Thymus (tissue), 11 donors: ENCODE measurements at regions not wholly inside any gene's neighbourhood (a gene's known extent, or its start where the extent isn't known, plus 50 kb on each side); places are given as distances from the start of the nearest gene placed in this dataset.

Experiments
- DNase-seq, 9 donors: peaks; one replicate each; pipeline ENCODE4 v3.0.0-alpha.2; 2013; ENCODE audit warnings: low spot score in 9 of 9, low read depth in 6 of 9, missing footprints in 1 of 9
- H3K27ac ChIP-seq, 2 donors: one replicate each; pipeline ENCODE4 v1.5.1; 2013; ENCODE audit warnings: control low read depth in 1 of 2, low read depth in 1 of 2, low read length in 1 of 2, mild to moderate bottlenecking in 1 of 2, moderate library complexity in 1 of 2
- H3K27me3 ChIP-seq, 2 donors: one replicate each; pipeline ENCODE4 v1.5.1; 2013; ENCODE audit warnings: low read length in 1 of 2; ENCODE audit not compliant: control insufficient read depth in 2 of 2, insufficient read depth in 1 of 2
- H3K36me3 ChIP-seq, 2 donors: one replicate each; pipeline ENCODE4 v1.5.1; 2013; ENCODE audit warnings: low read length in 1 of 2, mild to moderate bottlenecking in 1 of 2, moderate library complexity in 1 of 2; ENCODE audit not compliant: control insufficient read depth in 2 of 2, insufficient read depth in 2 of 2
- H3K4me1 ChIP-seq, 2 donors: one replicate each; pipeline ENCODE4 v1.5.1; 2013; ENCODE audit warnings: low read length in 2 of 2; ENCODE audit not compliant: control insufficient read depth in 2 of 2, insufficient read depth in 2 of 2
- H3K4me3 ChIP-seq, 2 donors: one replicate each; pipeline ENCODE4 v1.5.1; 2013; ENCODE audit warnings: low read length in 2 of 2, control low read depth in 1 of 2, mild to moderate bottlenecking in 1 of 2
- H3K9me3 ChIP-seq, 2 donors: one replicate each; pipeline ENCODE4 v1.5.1; 2013; ENCODE audit warnings: low read length in 1 of 2, mild to moderate bottlenecking in 1 of 2; ENCODE audit not compliant: control insufficient read depth in 2 of 2, insufficient read depth in 1 of 2
- WGBS: extraction: QIAGEN DNeasy Blood & Tissue Kit; methylation state at CpG from one replicate; pipeline ENCODE4 v1.1.7; 2013; 5-methylcytosine and 5-hydroxymethylcytosine counted together
- donor health status: healthy.

DNA sequence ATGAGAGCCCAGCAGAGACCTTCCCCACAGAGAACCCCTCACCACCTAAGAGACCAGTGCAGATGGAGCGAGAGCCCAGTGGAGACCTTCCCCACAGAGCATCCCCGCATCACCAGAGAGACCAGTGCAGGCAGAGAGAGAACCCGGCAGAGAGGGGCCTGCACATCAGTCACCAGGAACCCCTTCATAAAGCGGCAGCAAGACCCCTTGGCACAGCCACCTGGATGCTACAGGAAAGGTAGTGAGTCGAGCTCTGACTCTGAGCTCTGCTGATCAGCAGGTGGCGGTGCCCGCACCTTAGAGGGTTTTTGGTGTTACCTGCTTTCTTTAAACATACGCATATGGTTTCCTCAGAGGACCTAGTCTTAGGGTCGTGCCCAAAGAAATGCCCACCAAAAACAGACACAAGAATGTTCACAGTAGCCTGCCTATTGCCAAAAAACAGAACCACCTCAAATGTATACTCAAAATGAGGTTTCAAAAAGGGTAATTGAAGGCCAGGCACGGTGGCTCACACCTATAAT is 678.7 kb downstream of the BRD1 start:
- H3K4me1 ChIP-seq = no peaks in the 10 kb centered on the region
- 71% methylated on average over 10 of the region's 10 CpGs for WGBS
- no peaks in the 10 kb centered on the region for H3K9me3 ChIP-seq
- no peaks in the 10 kb centered on the region for H3K27me3 ChIP-seq
- no peak for DNase-seq
- H3K27ac ChIP-seq = no peak overlapping the region
- H3K36me3 ChIP-seq = no peaks in the 10 kb centered on the region
- no peak overlapping the region for H3K4me3 ChIP-seq

DNA sequence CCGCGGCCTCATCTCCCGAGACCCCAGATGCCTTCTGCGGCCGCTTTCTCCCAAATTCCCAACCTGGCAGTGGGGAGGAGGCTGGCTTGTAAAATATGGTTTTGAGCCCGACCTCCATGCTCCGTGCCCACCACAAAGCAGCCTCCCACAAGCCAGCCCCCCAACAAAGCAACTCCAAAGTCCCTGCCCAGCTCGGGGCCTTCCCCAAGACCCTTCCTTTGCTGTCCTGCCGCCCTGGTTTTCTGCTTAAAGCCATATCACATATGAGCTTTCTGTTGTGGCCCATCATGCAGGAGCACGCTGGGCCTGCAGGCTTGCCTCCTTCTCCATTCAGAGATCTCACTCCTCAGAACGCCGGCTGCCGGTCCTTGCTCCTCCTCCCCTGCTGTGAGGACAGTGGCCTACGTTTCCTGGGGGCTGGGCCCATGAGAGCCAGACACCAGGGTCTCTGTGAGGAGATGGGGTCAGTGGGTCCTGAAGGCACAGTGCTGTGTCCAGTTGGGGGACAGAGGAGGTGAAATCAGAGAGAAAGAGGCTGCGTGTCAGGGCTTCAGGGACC is 680.0 kb downstream of the BRD1 start:
- H3K4me1 ChIP-seq = no peaks in the 10 kb centered on the region
- no peak for DNase-seq
- no peak overlapping the region for H3K27ac ChIP-seq
- peaks cover 0 to 2% of the 10 kb centered on the region in 2 donors for H3K27me3 ChIP-seq
- no peak overlapping the region for H3K4me3 ChIP-seq
- WGBS = 87% methylated on average over 15 of the region's 15 CpGs
- no peaks in the 10 kb centered on the region for H3K9me3 ChIP-seq
- no peaks in the 10 kb centered on the region for H3K36me3 ChIP-seq

DNA sequence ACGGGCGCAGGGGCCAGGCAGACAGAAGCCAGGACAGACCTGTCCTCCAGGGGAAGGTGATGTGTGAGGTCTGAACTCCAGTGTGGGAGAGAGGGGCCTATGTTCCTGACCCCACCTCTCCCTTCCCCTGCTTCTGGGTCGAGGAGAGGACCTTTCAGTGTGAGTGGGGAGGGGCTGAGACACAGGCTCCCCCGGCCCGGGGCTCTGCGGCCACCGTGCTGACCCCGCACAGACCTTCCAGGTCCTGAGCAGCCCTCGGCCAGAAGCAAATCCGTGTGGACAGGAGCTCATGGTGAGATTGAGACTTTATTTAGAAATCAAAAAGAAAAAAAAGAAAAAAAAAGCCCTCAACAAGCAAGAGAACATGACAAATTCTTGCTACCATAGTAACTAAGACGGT is 680.5 kb downstream of the BRD1 start:
- Histone ChIP-seq H3K36me3 (no peaks in the 10 kb centered on the region), H3K27ac (no peak overlapping the region)
- WGBS = 81% methylated on average over 11 of the region's 11 CpGs

DNA sequence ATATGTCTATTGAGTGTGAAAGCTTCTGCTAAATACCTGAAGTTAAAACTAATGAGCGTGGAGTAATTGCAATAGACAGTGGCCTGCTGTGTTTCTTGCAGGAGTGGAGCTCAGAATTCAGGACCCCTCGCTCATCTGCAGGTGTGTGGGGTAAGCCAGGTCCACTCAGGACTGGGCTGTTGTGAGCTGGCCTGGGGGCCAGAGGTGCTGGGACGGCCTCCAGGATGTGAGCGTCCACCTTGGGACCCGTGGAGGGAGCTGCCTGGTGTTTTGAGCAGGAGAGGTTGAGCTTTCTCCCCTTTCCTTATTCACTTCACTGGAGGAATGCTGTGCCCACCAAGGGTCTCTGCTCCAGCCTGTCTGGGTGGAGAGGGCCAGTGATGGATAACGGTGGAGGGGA is 681.2 kb downstream of the BRD1 start:
- DNase-seq = no peak
- 75% methylated on average over 6 of the region's 6 CpGs for WGBS
- Histone ChIP-seq H3K4me3 (no peak overlapping the region), H3K9me3 (no peaks in the 10 kb centered on the region), H3K36me3 (no peaks in the 10 kb centered on the region), H3K27ac (no peak overlapping the region), H3K27me3 (peaks cover 0 to 2% of the 10 kb centered on the region in 2 donors), H3K4me1 (no peaks in the 10 kb centered on the region)

More for the DNA sequence above, 680.5 kb downstream of the BRD1 start:
- H3K27me3 ChIP-seq = peaks cover 0 to 2% of the 10 kb centered on the region in 2 donors
- no peak for DNase-seq
- no peaks in the 10 kb centered on the region for H3K4me1 ChIP-seq
- H3K4me3 ChIP-seq = no peak overlapping the region
- no peaks in the 10 kb centered on the region for H3K9me3 ChIP-seq

DNA sequence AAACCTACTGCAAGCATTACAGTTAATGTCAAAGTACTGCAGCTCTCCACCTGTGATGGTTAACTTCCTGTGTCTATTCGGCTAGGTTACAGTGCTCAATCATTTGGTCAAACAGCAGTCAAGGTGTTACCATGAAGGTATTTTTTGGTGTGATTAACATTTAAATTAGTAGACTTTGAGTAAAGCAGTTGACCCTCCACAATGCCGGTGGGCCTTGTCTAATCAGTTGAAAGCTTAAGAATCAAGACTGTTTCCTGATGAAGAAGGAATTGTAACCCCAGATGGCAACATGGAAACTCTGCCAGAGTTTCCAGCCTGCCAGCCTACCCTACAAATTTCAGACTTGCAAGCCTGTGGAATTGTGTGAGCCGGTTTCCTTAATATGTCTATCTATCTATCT is 683.9 kb downstream of the BRD1 start:
- H3K27ac ChIP-seq = no peak overlapping the region
- no peaks in the 10 kb centered on the region for H3K9me3 ChIP-seq
- H3K4me1 ChIP-seq = no peaks in the 10 kb centered on the region
- H3K4me3 ChIP-seq = no peak overlapping the region
- 98% methylated on average over 3 of the region's 3 CpGs for WGBS
- H3K27me3 ChIP-seq = peaks cover 0 to 2% of the 10 kb centered on the region in 2 donors
- no peaks in the 10 kb centered on the region for H3K36me3 ChIP-seq
- DNase-seq = no peak

DNA sequence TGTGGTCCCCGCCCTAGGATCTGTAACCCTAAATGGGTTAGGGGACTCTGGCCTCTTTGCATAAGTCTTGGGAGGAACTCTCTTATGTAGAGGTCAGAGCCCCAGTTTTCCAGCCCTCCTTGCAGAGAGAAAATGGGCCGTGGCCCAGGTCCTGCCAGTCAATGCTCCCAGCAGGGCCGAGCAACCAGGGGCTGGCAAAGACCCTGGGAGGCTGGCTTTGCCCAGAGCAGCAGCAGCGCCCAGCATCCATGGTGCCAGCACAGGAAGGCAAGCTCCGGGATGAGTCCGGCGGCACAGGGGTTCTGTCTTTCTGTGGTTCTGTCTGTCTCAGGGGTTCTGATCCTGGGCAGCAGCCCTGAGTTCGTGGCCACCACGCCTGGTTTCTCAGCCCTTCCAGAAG is 684.8 kb downstream of the BRD1 start:
- Histone ChIP-seq H3K27me3 (peaks cover 0 to 2% of the 10 kb centered on the region in 2 donors), H3K27ac (no peak overlapping the region), H3K4me1 (no peaks in the 10 kb centered on the region), H3K9me3 (no peaks in the 10 kb centered on the region), H3K36me3 (no peaks in the 10 kb centered on the region), H3K4me3 (no peak overlapping the region)
- no peak for DNase-seq
- WGBS = 93% methylated on average over 9 of the region's 9 CpGs

DNA sequence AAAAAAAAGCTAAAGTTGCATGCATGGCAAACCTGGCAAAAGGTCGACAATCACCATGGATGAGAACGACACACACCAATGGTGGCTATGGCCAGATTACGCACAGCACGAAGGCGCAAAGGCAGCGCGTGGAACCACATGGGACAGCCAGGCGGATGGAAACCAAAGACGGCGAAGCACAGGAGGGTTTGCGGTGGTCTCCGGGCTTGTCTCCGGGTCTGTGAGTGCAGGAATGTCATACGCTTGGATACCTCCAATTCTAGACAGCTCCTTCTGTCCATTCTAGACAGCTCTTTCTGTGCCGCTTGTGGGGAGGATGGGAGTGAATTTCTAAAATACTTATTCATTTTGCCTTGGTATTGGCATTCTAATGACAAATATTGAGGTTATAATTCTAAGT is 685.4 kb downstream of the BRD1 start:
- DNase-seq = no peak
- Histone ChIP-seq H3K9me3 (no peaks in the 10 kb centered on the region), H3K36me3 (no peaks in the 10 kb centered on the region), H3K27me3 (peaks cover 0 to 2% of the 10 kb centered on the region in 2 donors), H3K4me3 (no peak overlapping the region), H3K27ac (no peak overlapping the region), H3K4me1 (no peaks in the 10 kb centered on the region)
- 89% methylated on average over 15 of the region's 15 CpGs for WGBS

DNA sequence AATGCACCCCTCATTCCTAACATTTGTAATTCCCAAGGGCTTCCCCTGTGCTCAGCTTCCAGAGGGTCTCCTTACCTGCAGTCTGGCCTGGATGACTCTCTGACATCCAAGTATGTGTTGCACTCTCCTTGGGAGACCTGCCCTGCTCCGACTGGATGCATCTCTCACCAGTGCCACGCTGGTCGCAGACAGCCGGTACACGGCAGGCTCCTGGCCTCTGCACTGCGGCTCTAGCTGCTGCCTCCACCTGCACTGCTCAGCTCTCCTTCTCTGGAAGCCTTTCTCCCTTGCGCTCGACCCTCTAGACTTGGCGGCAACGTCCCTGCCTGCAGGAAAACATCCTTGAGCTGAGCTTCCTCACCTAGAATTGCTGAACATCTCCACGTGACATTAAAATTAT is 685.9 kb downstream of the BRD1 start:
- Histone ChIP-seq H3K36me3 (no peaks in the 10 kb centered on the region), H3K4me1 (no peaks in the 10 kb centered on the region), H3K27me3 (peaks cover 0 to 2% of the 10 kb centered on the region in 2 donors), H3K4me3 (no peak overlapping the region), H3K9me3 (no peaks in the 10 kb centered on the region), H3K27ac (no peak overlapping the region)
- WGBS = 85% methylated on average over 11 of the region's 11 CpGs
- DNase-seq = no peak

DNA sequence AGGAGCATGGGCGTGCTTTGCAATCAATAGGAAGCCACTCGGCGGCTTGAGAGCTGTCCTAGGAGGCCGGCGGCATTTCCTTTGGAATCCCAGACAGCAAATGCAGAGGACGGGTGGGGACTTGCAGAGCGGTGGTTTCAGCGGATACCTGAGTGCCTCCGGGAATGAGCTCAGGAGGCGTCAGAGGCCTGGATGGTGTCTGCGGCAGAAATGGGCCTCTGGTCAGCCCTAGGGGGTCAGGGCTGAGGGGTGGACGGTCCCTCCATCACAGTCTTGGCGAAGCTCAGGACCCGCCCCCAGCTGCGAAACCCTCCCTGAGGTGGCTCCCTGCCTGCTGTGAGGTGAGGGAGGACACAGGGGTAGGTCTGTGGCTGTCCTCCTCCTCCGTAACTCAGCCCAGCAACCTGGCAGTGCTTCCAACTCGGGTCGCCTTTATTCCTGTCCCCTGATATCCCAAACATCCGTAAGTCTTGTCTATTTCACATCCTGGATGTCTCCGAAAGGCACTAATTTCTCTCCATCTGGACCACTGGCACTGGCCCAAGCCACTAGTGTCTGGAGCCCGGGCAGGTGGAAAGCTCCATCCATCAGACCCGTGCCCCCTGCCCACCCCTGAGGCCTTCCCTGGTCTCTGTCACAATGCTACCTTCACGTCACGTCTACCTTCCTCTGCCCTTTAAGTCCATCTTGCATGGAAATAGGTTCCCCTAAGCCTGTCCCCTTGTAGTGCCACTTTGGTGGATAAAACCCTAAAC is 686.6 kb downstream of the BRD1 start:
- Histone ChIP-seq H3K4me1 (no peaks in the 10 kb centered on the region), H3K27ac (no peak overlapping the region), H3K4me3 (no peak overlapping the region), H3K27me3 (peaks cover 0 to 2% of the 10 kb centered on the region in 2 donors), H3K9me3 (no peaks in the 10 kb centered on the region), H3K36me3 (no peaks in the 10 kb centered on the region)
- no peak for DNase-seq
- 72% methylated on average over 24 of the region's 24 CpGs for whole genome bisulfite sequencing
